OCI-M2 (cell line): ENCODE measurements at regions not wholly inside any gene's neighbourhood (a gene's known extent, or its start where the extent isn't known, plus 50 kb on each side); places are given as distances from the start of the nearest gene placed in this dataset.
A peak's percentile ranks its signal among the peaks of the same experiment; 100 is the strongest.

Source experiments
- DNase-seq: peaks from one replicate; lab custom pipeline; 2025; ENCODE audit not compliant: unreplicated experiment; lab: John Stamatoyannopoulos, UW

DNA sequence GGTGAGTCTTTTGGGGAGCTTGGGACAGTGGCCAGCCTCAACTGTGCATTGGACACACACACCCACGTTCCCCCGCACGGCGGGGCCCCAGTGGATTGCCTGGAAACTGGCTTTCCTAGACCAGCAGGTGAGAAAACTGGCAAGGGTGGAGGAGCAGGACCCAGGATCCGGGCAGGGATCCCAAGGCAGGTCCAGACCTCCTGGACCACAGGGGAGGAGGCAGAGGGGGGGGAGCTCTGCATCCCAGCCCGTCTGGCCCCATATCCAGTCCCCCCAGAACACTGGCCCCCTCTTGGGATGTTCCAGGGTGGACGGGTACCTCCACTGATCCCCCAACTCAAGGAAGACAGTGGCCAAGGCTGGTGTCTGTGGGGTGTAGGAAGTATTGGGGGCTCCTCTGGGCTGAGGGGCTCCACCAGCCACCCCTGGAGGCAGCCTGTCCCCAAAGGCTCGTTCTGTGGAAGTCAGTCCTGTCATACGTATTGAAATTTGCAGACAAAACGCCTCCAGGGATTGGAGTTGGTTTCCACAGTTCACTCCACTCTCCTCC, 89.3 kb upstream of the LINC01488 start:
- no peak for DNase-seq

GRCh38 chr11:69393178-69393832, 88.2 kb upstream of the LINC01488 start:
- no peak for DNase-seq

DNA sequence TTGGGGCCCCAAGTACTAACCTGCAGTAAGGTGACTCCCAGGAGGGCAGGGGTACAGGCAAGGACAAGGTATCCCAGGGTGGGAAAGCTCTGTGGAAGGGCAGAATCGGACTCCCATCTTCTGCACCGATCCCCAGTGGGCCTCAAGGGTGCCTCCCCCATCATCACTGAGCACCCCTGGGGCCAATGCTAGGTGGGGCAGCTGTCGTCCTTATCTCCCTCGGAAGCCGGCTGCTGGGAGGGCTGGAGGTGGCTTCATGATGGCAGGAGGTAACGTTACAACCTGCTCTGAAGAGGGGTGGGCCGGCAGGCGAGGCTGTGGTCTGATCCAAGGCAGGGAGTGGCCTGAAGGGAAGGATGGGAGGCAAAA, 87.6 kb upstream of the LINC01488 start:
- DNase-seq, result no peak

- no peak for DNase-seq
Measured at GRCh38 chr11:69394234-69394868, 87.1 kb upstream of the LINC01488 start.

GRCh38 chr11:69394869-69395246, 86.6 kb upstream of the LINC01488 start:
- no peak for DNase-seq

DNA sequence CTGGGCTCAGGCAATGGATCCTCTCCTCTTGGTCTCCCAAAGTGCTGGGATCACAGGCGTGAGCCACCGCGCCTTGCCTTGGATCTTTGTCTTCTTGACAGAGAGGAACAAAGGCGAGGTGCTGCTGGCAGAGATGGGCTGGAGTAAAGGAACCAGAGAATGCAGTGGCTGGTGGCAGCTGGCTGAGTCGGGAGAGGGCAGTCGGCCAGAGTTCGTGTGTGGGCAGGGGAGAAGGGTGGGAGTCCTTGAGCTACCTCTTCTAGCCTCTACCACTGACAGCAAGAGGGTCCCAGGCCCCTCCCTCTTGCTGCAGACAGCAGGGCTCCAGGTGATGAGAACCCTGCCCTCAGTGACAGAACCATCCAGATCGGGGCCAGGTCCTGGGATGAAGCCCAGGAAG, 86.2 kb upstream of the LINC01488 start:
- no peak for DNase-seq

GRCh38 chr11:69396051-69396947, 85.2 kb upstream of the LINC01488 start:
- no peak for DNase-seq

- DNase-seq, result no peak
Measured at GRCh38 chr11:69396948-69397307, 84.5 kb upstream of the LINC01488 start.

- DNase-seq, result no peak
Measured at GRCh38 chr11:69397732-69398131, 83.7 kb upstream of the LINC01488 start.

- DNase-seq, result no peak
Measured at GRCh38 chr11:69398529-69399492, 82.7 kb upstream of the LINC01488 start.

GRCh38 chr11:69400140-69400539, 81.3 kb upstream of the LINC01488 start:
- no peak for DNase-seq

GRCh38 chr11:69400771-69401590, 80.5 kb upstream of the LINC01488 start:
- DNase-seq, result no peak

GRCh38 chr11:69401715-69402114, 79.7 kb upstream of the LINC01488 start:
- DNase-seq, result no peak

GRCh38 chr11:69402251-69402887, 79.1 kb upstream of the LINC01488 start:
- no peak for DNase-seq

- DNase-seq, result no peak
Measured at GRCh38 chr11:69403556-69404215, 77.8 kb upstream of the LINC01488 start.

GRCh38 chr11:69406060-69406459, 75.4 kb upstream of the LINC01488 start:
- no peak for DNase-seq

DNA sequence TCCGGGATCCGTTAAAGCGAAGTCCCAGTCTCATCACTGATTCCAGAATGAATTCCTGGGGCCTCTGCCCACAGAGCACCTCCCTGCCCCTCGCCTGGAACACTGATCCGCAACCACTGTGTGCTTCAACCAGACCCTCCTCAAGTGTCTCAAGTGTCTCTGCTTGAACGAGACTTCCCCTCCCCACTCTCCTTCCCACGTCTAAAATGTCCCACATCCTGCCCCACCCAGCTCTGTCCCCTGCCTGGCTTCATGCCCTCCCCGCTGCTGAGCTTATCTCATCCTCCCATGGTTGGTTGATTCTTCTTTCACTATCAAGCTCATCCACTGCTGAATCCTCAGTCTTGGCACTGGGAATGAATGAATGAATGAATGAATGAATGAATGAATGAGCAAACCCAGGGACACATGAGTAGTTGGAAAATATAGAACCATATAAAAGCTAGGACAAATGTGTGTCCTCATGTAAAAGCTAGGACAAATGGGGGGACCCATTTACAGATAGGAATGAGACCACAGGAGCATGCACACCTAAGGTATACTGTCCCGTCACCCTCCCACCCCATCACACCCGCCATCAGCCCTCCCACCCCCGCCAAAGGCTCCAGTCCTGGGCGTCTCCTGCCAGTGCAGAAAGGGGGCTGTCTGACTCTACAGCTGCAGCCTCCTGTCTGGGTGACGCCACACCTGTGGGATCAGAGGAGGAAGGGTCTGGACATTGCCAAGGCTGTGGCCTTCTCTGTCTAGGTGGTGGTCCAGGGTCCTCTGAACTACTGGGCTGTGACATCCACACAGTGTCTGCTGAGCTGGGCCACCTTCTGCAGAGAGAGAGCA, 71.4 kb upstream of the LINC01488 start:
- DNase-seq, result peak; percentile 52
